Esophagus squamous epithelium (tissue), 4 donors: ENCODE measurements at regions not wholly inside any gene's neighbourhood (a gene's known extent, or its start where the extent isn't known, plus 50 kb on each side); places are given as distances from the start of the nearest gene placed in this dataset.

Experiments used
- POLR2A ChIP-seq, 4 donors: fragments of 450-650 bp; IDR thresholded peaks; one replicate each; pipeline ENCODE4 v1.6.1; 2017; ENCODE audit warnings: antibody characterized with exemption in 4 of 4, mild to moderate bottlenecking in 4 of 4, moderate library complexity in 3 of 4
- TF ChIP-seq, protein P1 (sequence below), 6 experiments: fragments of 450-650 bp in 4 of 6; fragments of 200-600 bp in 2 of 6; sonication (generic) in 2 of 6; IDR thresholded peaks; one replicate each; pipeline ENCODE4 v1.5.1; 2016 to 2019; ENCODE audit warnings: antibody characterized with exemption in 6 of 6, mild to moderate bottlenecking in 4 of 6, moderate library complexity in 4 of 6

DNA sequence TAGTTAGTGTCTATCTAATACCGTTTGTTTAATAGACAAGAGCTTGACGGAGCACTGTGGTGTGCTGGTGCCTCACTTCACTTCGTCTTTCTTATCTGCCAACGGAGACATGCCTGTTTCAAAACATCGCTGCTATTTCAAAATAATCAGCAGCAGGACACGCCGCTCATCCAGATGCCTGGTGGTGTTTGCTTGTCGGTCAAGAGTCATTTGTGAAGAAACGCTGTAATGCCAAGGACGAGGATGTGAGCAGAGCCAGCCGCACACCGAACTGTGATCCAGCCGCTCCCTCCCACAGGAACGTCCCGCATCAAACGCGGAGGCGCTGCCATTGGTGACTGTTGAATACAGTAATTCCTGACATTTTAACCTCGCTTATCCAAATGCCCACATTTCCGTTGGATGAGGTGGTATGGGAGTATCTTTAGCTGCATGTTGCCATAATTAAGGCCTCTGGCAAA lies 432.4 kb downstream of the FBXO15 start:
- no peak for TF ChIP-seq POLR2A (IDR thresholded peaks at IDR 0.05)
- TF ChIP-seq, protein P1, sequence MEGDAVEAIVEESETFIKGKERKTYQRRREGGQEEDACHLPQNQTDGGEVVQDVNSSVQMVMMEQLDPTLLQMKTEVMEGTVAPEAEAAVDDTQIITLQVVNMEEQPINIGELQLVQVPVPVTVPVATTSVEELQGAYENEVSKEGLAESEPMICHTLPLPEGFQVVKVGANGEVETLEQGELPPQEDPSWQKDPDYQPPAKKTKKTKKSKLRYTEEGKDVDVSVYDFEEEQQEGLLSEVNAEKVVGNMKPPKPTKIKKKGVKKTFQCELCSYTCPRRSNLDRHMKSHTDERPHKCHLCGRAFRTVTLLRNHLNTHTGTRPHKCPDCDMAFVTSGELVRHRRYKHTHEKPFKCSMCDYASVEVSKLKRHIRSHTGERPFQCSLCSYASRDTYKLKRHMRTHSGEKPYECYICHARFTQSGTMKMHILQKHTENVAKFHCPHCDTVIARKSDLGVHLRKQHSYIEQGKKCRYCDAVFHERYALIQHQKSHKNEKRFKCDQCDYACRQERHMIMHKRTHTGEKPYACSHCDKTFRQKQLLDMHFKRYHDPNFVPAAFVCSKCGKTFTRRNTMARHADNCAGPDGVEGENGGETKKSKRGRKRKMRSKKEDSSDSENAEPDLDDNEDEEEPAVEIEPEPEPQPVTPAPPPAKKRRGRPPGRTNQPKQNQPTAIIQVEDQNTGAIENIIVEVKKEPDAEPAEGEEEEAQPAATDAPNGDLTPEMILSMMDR (IDR thresholded peaks at IDR 0.05), result no peak
